Right atrium auricular region (tissue), 2 donors: ENCODE measurements at regions not wholly inside any gene's neighbourhood (a gene's known extent, or its start where the extent isn't known, plus 50 kb on each side); places are given as distances from the start of the nearest gene placed in this dataset.
"Not testable (repeated sequence)": the region's sequence is repeated elsewhere in the genome, so short reads cannot be mapped to it uniquely, and the experiment has no call there.

Experiments used
- DNase-seq: peaks from one replicate; pipeline ENCODE4 v3.0.0-alpha.2; 2019; ENCODE audit warnings: low spot score
- H3K27ac ChIP-seq, 2 donors: fragments of 200-600 bp; sonication (generic); 1 replicate in 1 of 2; 2 replicates in 1 of 2; pipeline ENCODE4 v1.5.1; 2016 to 2019
- H3K27me3 ChIP-seq, 2 donors: fragments of 200-600 bp; sonication (generic); one replicate each; pipeline versions ENCODE4 v1.5.1 to v1.6.0; 2017 to 2019
- H3K36me3 ChIP-seq: fragments of 200-600 bp; sonication (generic); one replicate; pipeline ENCODE4 v1.5.1; 2016
- H3K4me1 ChIP-seq, 2 donors: fragments of 200-600 bp; sonication (generic); one replicate each; pipeline versions ENCODE4 v1.5.1 to v1.6.0; 2017 to 2019
- H3K4me3 ChIP-seq, 2 donors: fragments of 200-600 bp; sonication (generic); 1 replicate in 1 of 2; 2 replicates in 1 of 2; pipeline ENCODE4 v1.5.1; 2017 to 2019; ENCODE audit warnings: mild to moderate bottlenecking in 1 of 2, moderate library complexity in 1 of 2
- H3K9me3 ChIP-seq, 2 donors: fragments of 200-600 bp; sonication (generic); one replicate each; pipeline ENCODE4 v1.5.1; 2019
- TF ChIP-seq, protein P1 (sequence below), 2 donors: fragments of 200-600 bp; sonication (generic); IDR thresholded peaks; one replicate each; pipeline ENCODE4 v1.5.1; 2019; ENCODE audit warnings: antibody characterized with exemption in 2 of 2

DNA sequence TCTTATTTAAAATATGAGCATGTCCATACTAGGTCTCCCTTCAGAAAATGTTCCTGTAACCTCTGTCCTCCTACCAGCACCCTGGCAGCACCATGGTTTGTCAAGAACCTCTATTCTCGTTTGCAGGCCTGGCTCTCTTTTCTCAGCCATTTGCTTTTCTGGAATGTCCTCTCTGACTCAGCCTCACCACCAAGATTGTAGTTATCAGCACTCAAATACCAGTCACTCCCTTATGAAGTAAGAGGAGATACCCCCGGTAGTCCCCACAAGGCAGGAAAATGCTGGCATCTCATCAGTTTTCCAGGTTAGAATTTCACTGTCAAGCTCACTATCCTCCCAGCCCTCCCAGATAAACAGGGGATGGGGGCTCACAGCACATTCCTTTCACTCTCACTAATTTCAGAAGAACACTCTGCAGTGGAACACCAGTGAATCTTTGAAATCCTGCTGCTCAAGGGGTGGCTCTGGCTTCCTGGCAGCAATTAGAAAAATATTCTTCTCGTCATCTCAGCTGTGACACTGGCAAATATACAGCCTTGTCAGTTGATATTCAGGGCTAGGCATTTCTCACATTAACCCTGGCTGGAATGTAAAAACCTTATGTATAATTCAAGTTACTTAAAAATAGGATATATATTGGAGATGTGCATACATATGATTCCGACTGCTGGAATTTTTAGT lies 129.2 kb downstream of the TBX18 start:
- TF ChIP-seq, protein P1, sequence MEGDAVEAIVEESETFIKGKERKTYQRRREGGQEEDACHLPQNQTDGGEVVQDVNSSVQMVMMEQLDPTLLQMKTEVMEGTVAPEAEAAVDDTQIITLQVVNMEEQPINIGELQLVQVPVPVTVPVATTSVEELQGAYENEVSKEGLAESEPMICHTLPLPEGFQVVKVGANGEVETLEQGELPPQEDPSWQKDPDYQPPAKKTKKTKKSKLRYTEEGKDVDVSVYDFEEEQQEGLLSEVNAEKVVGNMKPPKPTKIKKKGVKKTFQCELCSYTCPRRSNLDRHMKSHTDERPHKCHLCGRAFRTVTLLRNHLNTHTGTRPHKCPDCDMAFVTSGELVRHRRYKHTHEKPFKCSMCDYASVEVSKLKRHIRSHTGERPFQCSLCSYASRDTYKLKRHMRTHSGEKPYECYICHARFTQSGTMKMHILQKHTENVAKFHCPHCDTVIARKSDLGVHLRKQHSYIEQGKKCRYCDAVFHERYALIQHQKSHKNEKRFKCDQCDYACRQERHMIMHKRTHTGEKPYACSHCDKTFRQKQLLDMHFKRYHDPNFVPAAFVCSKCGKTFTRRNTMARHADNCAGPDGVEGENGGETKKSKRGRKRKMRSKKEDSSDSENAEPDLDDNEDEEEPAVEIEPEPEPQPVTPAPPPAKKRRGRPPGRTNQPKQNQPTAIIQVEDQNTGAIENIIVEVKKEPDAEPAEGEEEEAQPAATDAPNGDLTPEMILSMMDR (IDR thresholded peaks at IDR 0.05), result no peak
- Histone ChIP-seq H3K36me3 (no peaks in the 10 kb centered on the region), H3K27me3 (no peaks in the 10 kb centered on the region), H3K4me1 (no peaks in the 10 kb centered on the region), H3K9me3 (no peaks in the 10 kb centered on the region), H3K4me3 (no peak overlapping the region), H3K27ac (no peak overlapping the region)
- DNase-seq, result no peak

DNA sequence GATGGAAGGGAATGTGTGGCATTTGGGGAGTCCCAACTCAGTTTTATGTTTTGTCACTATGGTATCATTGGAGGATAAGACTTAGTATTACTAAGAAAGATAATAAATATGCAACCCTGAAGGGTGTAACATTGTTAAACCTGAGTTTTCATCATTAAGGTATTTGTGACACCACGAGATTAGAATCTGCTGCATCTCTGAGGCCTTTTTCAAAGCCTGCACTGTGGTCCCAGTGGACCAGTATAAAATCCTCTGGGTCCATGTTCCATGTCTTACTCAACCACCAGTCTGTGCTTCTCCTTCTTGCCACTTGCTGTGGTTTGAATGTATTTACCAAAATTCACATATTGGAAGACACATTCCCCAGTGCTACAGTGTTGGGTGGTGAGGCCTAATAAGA lies 130.6 kb downstream of the TBX18 start:
- no peaks in the 10 kb centered on the region for H3K9me3 ChIP-seq
- H3K4me3 ChIP-seq, result no peak overlapping the region
- no peak for DNase-seq
- H3K36me3 ChIP-seq, result no peaks in the 10 kb centered on the region
- no peaks in the 10 kb centered on the region for H3K27me3 ChIP-seq
- H3K27ac ChIP-seq, result no peak overlapping the region
- TF ChIP-seq, protein P1 (IDR thresholded peaks at IDR 0.05), result no peak
- H3K4me1 ChIP-seq, result no peaks in the 10 kb centered on the region

DNA sequence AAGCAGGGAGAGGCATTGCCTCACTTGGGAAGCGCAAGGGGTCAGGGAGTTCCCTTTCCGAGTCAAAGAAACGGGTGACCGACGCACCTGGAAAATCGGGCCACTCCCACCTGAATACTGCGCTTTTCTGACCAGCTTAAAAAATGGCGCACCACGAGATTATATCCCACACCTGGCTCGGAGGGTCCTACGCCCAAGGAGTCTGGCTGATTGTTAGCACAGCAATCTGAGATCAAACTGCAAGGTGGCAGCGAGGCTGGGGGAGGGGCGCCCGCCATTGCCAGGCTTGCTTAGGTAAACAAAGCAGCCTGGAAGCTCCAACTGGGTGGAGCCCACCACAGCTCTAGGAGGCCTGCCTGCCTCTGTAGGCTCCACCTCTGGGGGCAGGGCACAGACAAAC lies 137.9 kb downstream of the TBX18 start:
- H3K9me3 ChIP-seq, H3K27ac ChIP-seq, H3K27me3 ChIP-seq, H3K36me3 ChIP-seq, H3K4me1 ChIP-seq, H3K4me3 ChIP-seq, DNase-seq: not testable (repeated sequence)

DNA sequence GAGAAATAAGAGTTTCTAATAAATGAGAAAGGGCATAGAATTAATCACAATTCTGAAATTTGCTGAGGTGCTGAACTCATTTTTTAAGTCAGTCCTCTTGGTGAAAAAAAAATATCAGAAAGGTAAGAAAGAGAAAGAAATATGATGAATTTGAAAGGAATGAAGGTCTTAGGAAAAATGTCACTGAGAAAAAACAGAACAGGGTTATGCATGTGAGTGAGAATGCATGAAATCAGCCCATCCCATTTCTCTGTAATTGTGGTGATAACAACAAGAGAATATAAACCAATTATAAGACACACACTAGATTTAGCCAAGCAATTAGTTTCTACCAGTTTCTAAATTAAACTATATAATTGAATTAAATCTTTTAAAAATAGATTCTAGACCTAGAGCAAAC lies 138.9 kb downstream of the TBX18 start:
- no peaks in the 10 kb centered on the region for H3K4me1 ChIP-seq
- TF ChIP-seq, protein P1 (IDR thresholded peaks at IDR 0.05), result no peak
- no peaks in the 10 kb centered on the region for H3K36me3 ChIP-seq
- peaks cover 0 to 4% of the 10 kb centered on the region in 2 donors for H3K9me3 ChIP-seq
- no peaks in the 10 kb centered on the region for H3K27me3 ChIP-seq
- H3K27ac ChIP-seq, result no peak overlapping the region
- no peak for DNase-seq
- H3K4me3 ChIP-seq, result no peak overlapping the region

DNA sequence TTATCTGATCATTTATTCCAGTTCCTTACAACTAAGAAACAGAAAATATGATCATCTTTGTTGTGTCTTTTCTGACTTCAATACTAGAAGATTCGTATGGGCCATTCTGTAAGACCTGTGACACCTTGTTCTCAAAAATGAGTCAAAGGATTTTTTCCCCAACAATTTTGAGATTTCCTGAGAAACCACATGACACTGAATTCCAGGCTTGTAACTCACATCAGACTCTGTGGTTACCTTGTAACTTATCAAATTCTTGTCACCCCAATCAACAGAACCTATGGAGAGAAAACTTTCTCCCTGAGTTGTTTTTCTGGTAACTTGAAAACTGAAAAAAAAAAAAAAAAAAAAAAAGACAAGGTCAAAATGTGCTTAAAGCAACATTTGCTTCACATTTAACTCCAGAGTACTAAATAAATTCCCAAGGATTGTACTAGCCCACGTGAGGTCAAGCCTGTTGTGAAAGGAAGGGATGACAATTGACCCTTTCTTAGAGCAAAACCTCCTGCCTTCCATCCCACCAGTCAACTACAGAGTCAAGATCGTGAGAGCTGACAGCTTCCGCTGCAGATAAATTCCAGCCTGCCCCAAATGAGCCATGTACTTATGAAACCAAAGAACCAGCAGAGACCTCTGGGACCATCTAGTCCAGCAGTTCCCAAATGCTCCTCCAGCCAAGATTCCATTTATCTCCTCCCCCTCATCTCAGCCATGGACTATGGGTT lies 140.3 kb downstream of the TBX18 start:
- Histone ChIP-seq H3K9me3 (peaks cover 0 to 7% of the 10 kb centered on the region in 2 donors), H3K36me3 (no peaks in the 10 kb centered on the region), H3K27ac (no peak overlapping the region), H3K27me3 (no peaks in the 10 kb centered on the region), H3K4me1 (no peaks in the 10 kb centered on the region), H3K4me3 (no peak overlapping the region)
- TF ChIP-seq, protein P1 (IDR thresholded peaks at IDR 0.05), result no peak
- peak; percentile 67 for DNase-seq

DNA sequence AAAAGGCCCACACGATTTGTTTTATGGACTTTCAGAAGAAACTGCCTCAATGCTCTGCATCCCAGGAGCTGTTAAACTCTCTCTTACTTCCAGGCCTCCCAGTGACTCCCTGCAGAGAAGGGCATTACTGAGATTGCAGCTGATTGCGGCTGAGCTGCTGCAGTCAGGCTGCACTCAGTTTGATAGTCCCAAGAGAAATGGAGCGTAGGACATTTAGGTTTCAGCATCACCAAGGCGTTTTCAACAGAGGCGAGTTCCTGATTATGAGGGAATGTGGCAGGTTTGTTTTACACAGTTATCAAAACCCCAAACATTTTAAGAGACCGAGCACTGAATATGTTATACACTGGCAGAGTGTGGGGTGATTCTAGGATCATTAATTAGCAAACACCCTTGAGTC lies 145.6 kb downstream of the TBX18 start:
- Histone ChIP-seq H3K27ac (peak overlapping the region; percentile 65 to 73), H3K4me1 (no peaks in the 10 kb centered on the region), H3K4me3 (no peak overlapping the region), H3K9me3 (peaks cover 0 to 7% of the 10 kb centered on the region in 2 donors), H3K27me3 (no peaks in the 10 kb centered on the region), H3K36me3 (no peaks in the 10 kb centered on the region)
- no peak for DNase-seq
- TF ChIP-seq, protein P1 (IDR thresholded peaks at IDR 0.05), result no peak
